Right lobe of liver (tissue), 6 donors: ENCODE measurements at regions not wholly inside any gene's neighbourhood (a gene's known extent, or its start where the extent isn't known, plus 50 kb on each side); places are given as distances from the start of the nearest gene placed in this dataset.

Experiments used
- ATAC-seq, 4 donors: fragments of 200-7000 bp; cut with Tn5 transposase; one replicate each; pipeline ENCODE4 v1.9.1; 2020; ENCODE audit warnings: mild to moderate bottlenecking in 4 of 4, moderate library complexity in 4 of 4
- DNase-seq, 3 donors: peaks; one replicate each; pipeline ENCODE4 v3.0.0-alpha.2; 2020
- H3K27ac ChIP-seq, 3 donors: fragments of 200-600 bp; one replicate each; pipeline ENCODE4 v1.8.0; 2022
- H3K27me3 ChIP-seq, 2 donors: fragments of 200-600 bp; one replicate each; pipeline ENCODE4 v1.8.0; 2022
- H3K36me3 ChIP-seq, 4 donors: fragments of 200-600 bp; sonication (generic) in 1 of 4; one replicate each; pipeline versions ENCODE4 v1.5.1 to v1.8.0; 2017 to 2022; ENCODE audit warnings: control low read depth in 1 of 4
- H3K4me1 ChIP-seq, 4 donors: fragments of 200-600 bp; sonication (generic) in 1 of 4; one replicate each; pipeline versions ENCODE4 v1.5.1 to v1.8.0; 2017 to 2022; ENCODE audit warnings: control low read depth in 1 of 4
- H3K4me3 ChIP-seq, 3 donors: fragments of 200-600 bp; one replicate each; pipeline ENCODE4 v1.8.0; 2022
- H3K9me3 ChIP-seq, 4 donors: fragments of 200-600 bp; sonication (generic) in 1 of 4; one replicate each; pipeline versions ENCODE4 v1.5.1 to v1.8.0; 2017 to 2022; ENCODE audit warnings: control low read depth in 1 of 4
- CTCF ChIP-seq, 4 donors: fragments of 200-600 bp in 3 of 4; fragments of 450-650 bp in 1 of 4; IDR thresholded peaks; one replicate each; pipeline versions ENCODE4 v1.5.1 to v1.8.0; 2016 to 2022; ENCODE audit warnings: antibody characterized with exemption in 4 of 4, mild to moderate bottlenecking in 2 of 4
- POLR2A ChIP-seq: fragments of 450-650 bp; IDR thresholded peaks from one replicate; pipeline ENCODE4 v1.6.1; 2017; ENCODE audit warnings: antibody characterized with exemption, mild to moderate bottlenecking
- WGBS: methylation state at CpG from one replicate; pipeline ENCODE4 v1.1.6; 2018; ENCODE audit warnings: low coverage, low lambda C conversion rate; ENCODE audit not compliant: insufficient coverage; ENCODE audit errors: missing lambda C conversion rate; 5-methylcytosine and 5-hydroxymethylcytosine counted together
- intact Hi-C, 2 donors: fragments of 100-400 bp; cut with DNase I; formaldehyde crosslinking; loops; one replicate each; pipeline versions ENCODE4 v1.11.2 to v1.14.1; 2022
- donor health status: DM: no; HTN: yes; CAD: no.
- donor health status: DM: no; HTN: no; CAD: no.
- donor health status: DM: no; HTN: no; CAD: no.
- donor health status: DM: no; HTN: yes; CAD: no.
- donor health status: DM: no; HTN: yes; CAD: no.

GRCh38 chr3:31103623-31104180 lies 209.2 kb upstream of the GADL1 start:
- Histone ChIP-seq H3K36me3 (no peaks in the 10 kb centered on the region), H3K4me1 (no peaks in the 10 kb centered on the region), H3K27me3 (no peaks in the 10 kb centered on the region), H3K9me3 (no peaks in the 10 kb centered on the region), H3K27ac (no peak overlapping the region), H3K4me3 (no peak overlapping the region)
- 80% methylated on average over 2 of the region's 4 CpGs for WGBS
- ATAC-seq (no peak), DNase-seq (no peak)
- intact Hi-C loops, result no loop called here
- no peak for TF ChIP-seq CTCF (IDR thresholded peaks at IDR 0.05)
- no peak for TF ChIP-seq POLR2A

- intact Hi-C loops, result no loop called here
- Histone ChIP-seq H3K4me1 (no peaks in the 10 kb centered on the region), H3K27ac (no peak overlapping the region), H3K9me3 (no peaks in the 10 kb centered on the region), H3K36me3 (no peaks in the 10 kb centered on the region), H3K4me3 (no peak overlapping the region), H3K27me3 (no peaks in the 10 kb centered on the region)
- 87% methylated on average over 1 of the region's 1 CpG for WGBS
- DNase-seq, result no peak
- no peak for ATAC-seq
- TF ChIP-seq CTCF (IDR thresholded peaks at IDR 0.05) (no peak), POLR2A (no peak)
Measured at GRCh38 chr3:31105011-31105410, 210.6 kb upstream of the GADL1 start.

GRCh38 chr3:31105438-31106077 lies 211.1 kb upstream of the GADL1 start:
- Histone ChIP-seq H3K4me3 (no peak overlapping the region), H3K4me1 (no peaks in the 10 kb centered on the region), H3K36me3 (no peaks in the 10 kb centered on the region), H3K9me3 (no peaks in the 10 kb centered on the region), H3K27ac (no peak overlapping the region), H3K27me3 (no peaks in the 10 kb centered on the region)
- TF ChIP-seq CTCF (IDR thresholded peaks at IDR 0.05) (no peak), POLR2A (no peak)
- WGBS, result 72% methylated on average over 2 of the region's 2 CpGs
- ATAC-seq (no peak), DNase-seq (no peak)
- intact Hi-C loops, result no loop called here

GRCh38 chr3:31106204-31106603 lies 211.7 kb upstream of the GADL1 start:
- Histone ChIP-seq H3K36me3 (no peaks in the 10 kb centered on the region), H3K4me3 (no peak overlapping the region), H3K27ac (no peak overlapping the region), H3K4me1 (no peaks in the 10 kb centered on the region), H3K27me3 (no peaks in the 10 kb centered on the region), H3K9me3 (no peaks in the 10 kb centered on the region)
- ATAC-seq (no peak), DNase-seq (no peak)
- TF ChIP-seq POLR2A, result no peak
- 80% methylated on average over 2 of the region's 2 CpGs for WGBS
- intact Hi-C loops, result no loop called here

GRCh38 chr3:31106912-31107311 lies 212.5 kb upstream of the GADL1 start:
- TF ChIP-seq POLR2A (no peak), CTCF (IDR thresholded peaks at IDR 0.05) (no peak)
- intact Hi-C loops, result no loop called here
- H3K27me3 ChIP-seq, result no peaks in the 10 kb centered on the region
- no peak for ATAC-seq
- H3K27ac ChIP-seq, result no peak overlapping the region
- no peaks in the 10 kb centered on the region for H3K36me3 ChIP-seq
- H3K9me3 ChIP-seq, result no peaks in the 10 kb centered on the region
- no peaks in the 10 kb centered on the region for H3K4me1 ChIP-seq
- H3K4me3 ChIP-seq, result no peak overlapping the region
- DNase-seq, result no peak
- whole genome bisulfite sequencing, result 62% methylated on average over 2 of the region's 2 CpGs
